ENCODE measurements at regions not wholly inside any gene's neighbourhood (a gene's known extent, or its start where the extent isn't known, plus 50 kb on each side); places are given as distances from the start of the nearest gene placed in this dataset.
"Not testable (repeated sequence)": the region's sequence is repeated elsewhere in the genome, so short reads cannot be mapped to it uniquely, and the experiment has no call there.

- Histone ChIP-seq H3K9me3 (0 out of 2 replicates have a peak, but pooled peaks cover 3% of the 10 kb centered on the region), H3F3A (replicated peaks; ENCODE audit: insufficient read depth) (peaks cover 11% of the 10 kb centered on the region), H2AFZ (ENCODE audit: low read depth) (no peak overlapping the region), H3K36me3 (replicated peaks in 1 of 2; ENCODE audit: control insufficient read depth in 1 of 2, insufficient read depth in 2 of 2, low read length in 1 of 2) (no peaks in the 10 kb centered on the region), H3K9me2 (no peaks in the 10 kb centered on the region), H3K9ac (no peak overlapping the region), H3K4me1 (ENCODE audit: control insufficient read depth in 1 of 2, insufficient read depth in 2 of 2, low read depth in 1 of 2, low read length in 1 of 2) (no peaks in the 10 kb centered on the region), H3K79me2 (ENCODE audit: insufficient read depth) (no peaks in the 10 kb centered on the region), H4K20me1 (ENCODE audit: insufficient read depth) (no peaks in the 10 kb centered on the region), H3K27me3 (ENCODE audit: insufficient read depth) (no peaks in the 10 kb centered on the region), H3K4me3 (ENCODE audit: low read depth in 2 of 2, low read length in 1 of 2) (no peak overlapping the region), H3K4me2 (no peak overlapping the region), H3K27ac (ENCODE audit: low read depth in 2 of 2, low read length in 1 of 2) (no peak overlapping the region)
- ChIA-PET CTCF (no interaction called here), POLR2A (no interaction called here)
- DNase-seq = no peak
- WGBS (ENCODE audit: low lambda C conversion rate) = 74% methylated on average over 5 of the region's 5 CpGs
- TF ChIP-seq USF2 (IDR thresholded peaks at IDR 0.05; ENCODE audit: borderline replicate concordance, low read depth, low read length) (no peak), RFX5 (IDR thresholded peaks at IDR 0.05; ENCODE audit: low read length) (no peak), CHD2 (IDR thresholded peaks at IDR 0.05; ENCODE audit: low read length, partially characterized antibody) (no peak), FOXJ3 (CRISPR knock-in tag; IDR thresholded peaks at IDR 0.05) (no peak), RXRA (IDR thresholded peaks at IDR 0.05; ENCODE audit: borderline replicate concordance, low read depth) (no peak), SMC3 (IDR thresholded peaks at IDR 0.05; ENCODE audit: low read depth, low read length) (no peak)
- TF ChIP-seq, protein P1, sequence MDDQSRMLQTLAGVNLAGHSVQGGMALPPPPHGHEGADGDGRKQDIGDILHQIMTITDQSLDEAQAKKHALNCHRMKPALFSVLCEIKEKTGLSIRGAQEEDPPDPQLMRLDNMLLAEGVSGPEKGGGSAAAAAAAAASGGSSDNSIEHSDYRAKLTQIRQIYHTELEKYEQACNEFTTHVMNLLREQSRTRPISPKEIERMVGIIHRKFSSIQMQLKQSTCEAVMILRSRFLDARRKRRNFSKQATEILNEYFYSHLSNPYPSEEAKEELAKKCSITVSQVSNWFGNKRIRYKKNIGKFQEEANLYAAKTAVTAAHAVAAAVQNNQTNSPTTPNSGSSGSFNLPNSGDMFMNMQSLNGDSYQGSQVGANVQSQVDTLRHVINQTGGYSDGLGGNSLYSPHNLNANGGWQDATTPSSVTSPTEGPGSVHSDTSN (IDR thresholded peaks at IDR 0.05) = no peak
Measured at GRCh38 chr17:27180322-27180721, 113.6 kb upstream of the WSB1 start.

GRCh38 chr17:27181379-27181925, 112.5 kb upstream of the WSB1 start:
- H3K9me3 ChIP-seq; H3K27ac ChIP-seq (ENCODE audit: low read depth in 2 of 2, low read length in 1 of 2); H3K36me3 ChIP-seq (replicated peaks in 1 of 2; ENCODE audit: control insufficient read depth in 1 of 2, insufficient read depth in 2 of 2, low read length in 1 of 2); DNase-seq; H3K9ac ChIP-seq; H3K4me2 ChIP-seq; H3K4me1 ChIP-seq (ENCODE audit: control insufficient read depth in 1 of 2, insufficient read depth in 2 of 2, low read depth in 1 of 2, low read length in 1 of 2); H3K4me3 ChIP-seq (ENCODE audit: low read depth in 2 of 2, low read length in 1 of 2); CTCF ChIA-PET; H3K79me2 ChIP-seq (ENCODE audit: insufficient read depth); H3K9me2 ChIP-seq; H4K20me1 ChIP-seq (ENCODE audit: insufficient read depth); H3K27me3 ChIP-seq (ENCODE audit: insufficient read depth); POLR2A ChIA-PET; H2AFZ ChIP-seq (ENCODE audit: low read depth): not testable (repeated sequence)
- WGBS (ENCODE audit: low lambda C conversion rate) = 36% methylated on average over 2 of the region's 2 CpGs
- peaks cover 11% of the 10 kb centered on the region for H3F3A ChIP-seq (replicated peaks; ENCODE audit: insufficient read depth)

GRCh38 chr17:27181935-27182334, 112.0 kb upstream of the WSB1 start:
- DNase-seq = no peak
- no peaks in the 10 kb centered on the region for H3K36me3 ChIP-seq (replicated peaks in 1 of 2; ENCODE audit: control insufficient read depth in 1 of 2, insufficient read depth in 2 of 2, low read length in 1 of 2)
- no peaks in the 10 kb centered on the region for H3K79me2 ChIP-seq (ENCODE audit: insufficient read depth)
- H3K9me2 ChIP-seq = no peaks in the 10 kb centered on the region
- no peaks in the 10 kb centered on the region for H3K27me3 ChIP-seq (ENCODE audit: insufficient read depth)
- H3F3A ChIP-seq (replicated peaks; ENCODE audit: insufficient read depth) = peaks cover 11% of the 10 kb centered on the region
- H3K9me3 ChIP-seq = 0 out of 2 replicates have a peak, but pooled peaks cover 3% of the 10 kb centered on the region
- no peak overlapping the region for H2AFZ ChIP-seq (ENCODE audit: low read depth)
- ChIA-PET POLR2A (no interaction called here), CTCF (no interaction called here)
- no peak overlapping the region for H3K4me2 ChIP-seq
- H3K4me3 ChIP-seq (ENCODE audit: low read depth in 2 of 2, low read length in 1 of 2) = no peak overlapping the region
- H3K9ac ChIP-seq = no peak overlapping the region
- H3K4me1 ChIP-seq (ENCODE audit: control insufficient read depth in 1 of 2, insufficient read depth in 2 of 2, low read depth in 1 of 2, low read length in 1 of 2) = no peaks in the 10 kb centered on the region
- H4K20me1 ChIP-seq (ENCODE audit: insufficient read depth) = no peaks in the 10 kb centered on the region
- WGBS (ENCODE audit: low lambda C conversion rate) = 74% methylated on average over 2 of the region's 3 CpGs
- no peak overlapping the region for H3K27ac ChIP-seq (ENCODE audit: low read depth in 2 of 2, low read length in 1 of 2)
- TF ChIP-seq MAX (IDR thresholded peaks at IDR 0.05; ENCODE audit: low read depth) (no peak), FOXM1 (IDR thresholded peaks at IDR 0.05; ENCODE audit: low read depth) (no peak), TCF12 (IDR thresholded peaks at IDR 0.05) (no peak), USF2 (IDR thresholded peaks at IDR 0.05; ENCODE audit: borderline replicate concordance, low read depth, low read length) (no peak), MEF2A (IDR thresholded peaks at IDR 0.05; ENCODE audit: borderline replicate concordance, low read depth) (no peak), IRF3 (IDR thresholded peaks at IDR 0.05; ENCODE audit: low read depth, low read length) (no peak)
- TF ChIP-seq, protein P1 (IDR thresholded peaks at IDR 0.05) = no peak
- TF ChIP-seq, protein P2, sequence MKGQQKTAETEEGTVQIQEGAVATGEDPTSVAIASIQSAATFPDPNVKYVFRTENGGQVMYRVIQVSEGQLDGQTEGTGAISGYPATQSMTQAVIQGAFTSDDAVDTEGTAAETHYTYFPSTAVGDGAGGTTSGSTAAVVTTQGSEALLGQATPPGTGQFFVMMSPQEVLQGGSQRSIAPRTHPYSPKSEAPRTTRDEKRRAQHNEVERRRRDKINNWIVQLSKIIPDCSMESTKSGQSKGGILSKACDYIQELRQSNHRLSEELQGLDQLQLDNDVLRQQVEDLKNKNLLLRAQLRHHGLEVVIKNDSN (IDR thresholded peaks at IDR 0.05; ENCODE audit: borderline replicate concordance, low read depth) = no peak

Measured in SK-N-SH (cell line).